ENCODE measurements at regions not wholly inside any gene's neighbourhood (a gene's known extent, or its start where the extent isn't known, plus 50 kb on each side); places are given as distances from the start of the nearest gene placed in this dataset.

DNA sequence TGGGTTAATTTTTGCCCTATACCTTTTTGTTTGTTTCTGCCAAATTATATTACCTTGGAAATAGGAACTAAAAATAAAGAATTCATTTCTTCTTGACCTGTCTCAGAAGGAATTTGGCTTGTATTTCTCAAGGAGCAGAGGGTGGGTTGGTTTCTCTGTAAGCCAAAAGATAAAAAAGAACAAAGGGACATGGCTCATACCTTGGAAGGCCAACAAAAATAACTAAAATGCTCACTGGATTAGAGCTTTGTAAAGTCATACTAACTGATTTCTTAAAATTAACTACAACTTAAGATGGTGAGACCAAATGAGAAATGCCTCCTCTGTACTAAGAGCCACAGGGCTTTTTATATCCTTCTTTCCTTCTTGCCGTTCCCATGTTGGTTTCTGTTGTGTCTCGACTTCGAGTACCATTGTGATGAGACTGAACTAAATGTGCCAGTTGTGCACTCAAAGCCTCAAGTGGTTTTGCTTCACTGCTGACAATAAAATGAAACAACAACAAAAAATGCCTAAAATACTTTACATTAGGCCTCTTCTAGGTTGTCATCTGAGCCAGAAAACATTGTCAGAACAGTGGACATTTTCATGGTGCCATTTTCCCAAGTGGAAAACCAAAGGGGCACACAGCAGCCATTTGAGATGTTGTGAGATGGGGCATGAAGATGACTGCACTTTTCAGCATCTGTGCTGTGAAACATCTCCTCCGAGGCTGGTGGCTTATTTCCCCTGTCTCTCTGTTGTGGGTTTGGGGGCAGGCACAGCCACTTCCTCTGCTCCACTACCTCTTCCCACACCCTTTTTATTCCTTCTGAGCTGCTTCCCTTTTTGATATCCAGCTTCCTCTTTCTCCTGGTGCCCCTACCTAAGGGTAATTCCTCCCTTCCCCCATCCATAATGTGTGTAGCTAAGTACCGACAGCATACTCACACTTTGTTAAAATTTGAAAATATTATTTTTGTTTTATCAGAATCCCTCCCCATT is 51.8 kb upstream of the AGR3 start:
- H3K9me3 ChIP-seq = no peaks in the 10 kb centered on the region
- H3K36me3 ChIP-seq = no peaks in the 10 kb centered on the region
- peaks cover 12% of the 10 kb centered on the region for H3K27me3 ChIP-seq
- no peaks in the 10 kb centered on the region for H3K4me1 ChIP-seq
- DNase-seq = no peak
- TF ChIP-seq, protein P1, sequence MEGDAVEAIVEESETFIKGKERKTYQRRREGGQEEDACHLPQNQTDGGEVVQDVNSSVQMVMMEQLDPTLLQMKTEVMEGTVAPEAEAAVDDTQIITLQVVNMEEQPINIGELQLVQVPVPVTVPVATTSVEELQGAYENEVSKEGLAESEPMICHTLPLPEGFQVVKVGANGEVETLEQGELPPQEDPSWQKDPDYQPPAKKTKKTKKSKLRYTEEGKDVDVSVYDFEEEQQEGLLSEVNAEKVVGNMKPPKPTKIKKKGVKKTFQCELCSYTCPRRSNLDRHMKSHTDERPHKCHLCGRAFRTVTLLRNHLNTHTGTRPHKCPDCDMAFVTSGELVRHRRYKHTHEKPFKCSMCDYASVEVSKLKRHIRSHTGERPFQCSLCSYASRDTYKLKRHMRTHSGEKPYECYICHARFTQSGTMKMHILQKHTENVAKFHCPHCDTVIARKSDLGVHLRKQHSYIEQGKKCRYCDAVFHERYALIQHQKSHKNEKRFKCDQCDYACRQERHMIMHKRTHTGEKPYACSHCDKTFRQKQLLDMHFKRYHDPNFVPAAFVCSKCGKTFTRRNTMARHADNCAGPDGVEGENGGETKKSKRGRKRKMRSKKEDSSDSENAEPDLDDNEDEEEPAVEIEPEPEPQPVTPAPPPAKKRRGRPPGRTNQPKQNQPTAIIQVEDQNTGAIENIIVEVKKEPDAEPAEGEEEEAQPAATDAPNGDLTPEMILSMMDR (IDR thresholded peaks at IDR 0.05; ENCODE audit: low read depth, low read length) = no peak
- H3K4me3 ChIP-seq (ENCODE audit: low read depth, low read length) = no peak overlapping the region

DNA sequence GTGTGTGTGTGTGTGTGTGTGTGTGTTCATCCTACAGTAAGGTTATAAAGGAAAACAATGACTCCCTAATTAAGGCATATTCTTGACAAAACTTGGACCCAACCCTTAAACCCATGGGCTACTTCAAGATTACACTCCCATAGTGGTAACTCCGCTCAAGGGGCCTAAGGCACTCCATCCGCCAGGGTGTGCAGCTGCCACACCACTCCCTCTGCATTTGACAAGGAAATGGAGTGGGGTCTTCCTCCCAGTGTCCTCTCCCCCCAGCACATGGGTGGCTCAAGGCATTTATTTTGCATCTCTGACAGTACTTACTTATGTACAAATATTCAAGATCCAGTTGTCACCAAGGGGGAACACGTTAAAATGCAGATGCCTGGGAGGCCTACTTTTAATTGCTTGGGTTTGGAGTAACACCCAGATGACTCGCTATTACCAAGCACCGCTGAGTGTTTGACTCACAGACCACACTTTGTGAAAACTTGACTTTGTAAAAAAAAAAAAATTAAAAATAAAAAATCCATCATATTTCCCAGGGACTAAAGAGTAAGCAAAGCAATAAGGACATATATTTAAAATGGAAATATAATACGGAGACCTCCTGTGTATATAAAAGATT is 53.0 kb upstream of the AGR3 start:
- TF ChIP-seq, protein P1 (IDR thresholded peaks at IDR 0.05; ENCODE audit: low read depth, low read length) = no peak
- no peak overlapping the region for H3K4me3 ChIP-seq (ENCODE audit: low read depth, low read length)
- no peaks in the 10 kb centered on the region for H3K4me1 ChIP-seq
- peaks cover 15% of the 10 kb centered on the region for H3K27me3 ChIP-seq
- no peak for DNase-seq
- no peaks in the 10 kb centered on the region for H3K9me3 ChIP-seq
- no peaks in the 10 kb centered on the region for H3K36me3 ChIP-seq

DNA sequence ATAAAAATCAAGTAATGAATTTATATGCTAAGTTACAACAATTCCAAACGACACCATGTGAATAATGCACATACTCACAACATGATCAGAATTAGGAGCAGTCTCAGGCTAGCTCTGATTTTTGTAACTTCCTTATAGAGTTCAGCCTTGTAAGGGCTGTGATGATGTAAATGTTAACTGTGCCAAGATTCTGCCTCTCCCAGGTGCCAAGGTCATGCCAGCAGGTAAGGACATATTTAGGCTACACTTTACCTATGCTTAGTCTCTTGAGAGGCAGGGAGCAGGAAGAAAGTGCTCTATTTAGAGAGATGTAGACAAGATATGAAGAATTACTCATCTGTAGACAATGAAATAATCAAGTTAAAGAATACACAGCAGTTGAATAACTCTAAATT is 53.6 kb upstream of the AGR3 start:
- TF ChIP-seq, protein P1 (IDR thresholded peaks at IDR 0.05; ENCODE audit: low read depth, low read length) = no peak
- no peak for DNase-seq
- H3K4me1 ChIP-seq = no peaks in the 10 kb centered on the region
- no peaks in the 10 kb centered on the region for H3K9me3 ChIP-seq
- no peak overlapping the region for H3K4me3 ChIP-seq (ENCODE audit: low read depth, low read length)
- peaks cover 15% of the 10 kb centered on the region for H3K27me3 ChIP-seq
- H3K36me3 ChIP-seq = no peaks in the 10 kb centered on the region

DNA sequence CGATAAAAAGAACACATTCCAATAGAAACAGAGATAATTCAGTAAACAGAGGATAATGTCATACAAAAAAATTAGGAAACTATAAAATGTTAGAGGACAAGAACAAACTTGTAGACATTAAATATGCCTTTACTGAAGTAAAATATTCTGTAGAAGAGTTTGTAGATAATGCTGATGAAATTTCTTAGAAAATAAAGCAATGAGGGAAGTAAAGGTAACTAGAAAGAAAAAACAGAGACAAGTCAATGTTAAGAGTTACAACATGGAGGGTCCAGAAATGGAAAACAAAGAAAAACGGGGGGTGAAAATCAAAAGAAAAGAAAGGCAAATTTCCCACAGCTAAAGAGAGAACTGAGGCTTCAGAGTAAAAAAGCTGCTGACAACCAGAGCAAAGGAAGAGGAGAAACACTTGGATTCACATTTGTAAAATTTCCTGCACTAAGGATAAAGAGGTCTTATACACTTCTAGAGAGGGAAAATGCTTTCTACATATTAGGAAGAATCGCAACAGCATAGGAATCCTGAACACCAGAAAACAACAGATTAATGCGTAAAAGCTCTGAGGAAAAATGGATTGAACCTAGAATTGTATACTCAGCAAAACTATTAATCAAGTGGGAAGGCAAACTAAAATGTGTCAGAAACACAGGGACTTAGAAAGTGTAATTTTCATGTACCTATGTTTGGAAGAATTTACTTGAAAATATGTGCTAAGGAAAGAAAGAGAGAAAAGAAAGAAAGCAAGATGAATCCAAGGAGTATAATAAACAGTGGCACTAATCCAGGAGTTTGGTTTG is 55.0 kb upstream of the AGR3 start:
- no peaks in the 10 kb centered on the region for H3K9me3 ChIP-seq
- no peaks in the 10 kb centered on the region for H3K36me3 ChIP-seq
- no peaks in the 10 kb centered on the region for H3K4me1 ChIP-seq
- H3K4me3 ChIP-seq (ENCODE audit: low read depth, low read length) = no peak overlapping the region
- peaks cover 15% of the 10 kb centered on the region for H3K27me3 ChIP-seq
- TF ChIP-seq, protein P1 (IDR thresholded peaks at IDR 0.05; ENCODE audit: low read depth, low read length) = no peak
- no peak for DNase-seq

DNA sequence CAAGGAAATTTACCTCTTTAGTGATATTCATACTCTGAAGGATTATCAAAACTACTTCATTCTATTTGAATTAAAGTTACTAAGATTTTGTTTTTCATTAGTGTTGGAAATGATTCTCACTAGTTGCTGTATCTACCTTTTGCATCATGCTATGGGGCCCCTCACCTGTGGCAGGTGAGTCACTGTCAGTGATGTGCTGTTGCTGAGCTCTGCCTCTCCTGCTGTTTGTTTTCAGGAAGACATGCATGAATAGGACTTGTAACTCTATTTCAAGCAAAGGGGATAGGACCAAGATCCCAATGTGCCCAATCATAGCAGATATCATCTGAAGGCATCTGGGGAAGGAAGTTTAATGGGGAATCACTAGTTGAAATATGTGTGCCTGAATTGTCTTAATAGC is 57.4 kb upstream of the AGR3 start:
- Histone ChIP-seq H3K36me3 (no peaks in the 10 kb centered on the region), H3K4me3 (ENCODE audit: low read depth, low read length) (no peak overlapping the region), H3K9me3 (no peaks in the 10 kb centered on the region), H3K4me1 (no peaks in the 10 kb centered on the region), H3K27me3 (peaks cover 15% of the 10 kb centered on the region)
- TF ChIP-seq, protein P1 (IDR thresholded peaks at IDR 0.05; ENCODE audit: low read depth, low read length) = no peak
- no peak for DNase-seq

Measured in BE2C (cell line).